Ishikawa (cell line): ENCODE measurements at regions not wholly inside any gene's neighbourhood (a gene's known extent, or its start where the extent isn't known, plus 50 kb on each side); places are given as distances from the start of the nearest gene placed in this dataset.

Experiments
- CEBPB ChIP-seq: IDR thresholded peaks from 2 replicates; pipeline ENCODE4 v1.6.1; 2012
- CREB1 ChIP-seq: IDR thresholded peaks from 2 replicates; pipeline ENCODE4 v1.6.1; 2012; ENCODE audit warnings: low read depth
- EGR1 ChIP-seq: IDR thresholded peaks from 2 replicates; pipeline ENCODE4 v1.6.1; 2012
- EP300 ChIP-seq: IDR thresholded peaks from 2 replicates; pipeline ENCODE4 v1.6.1; 2012; ENCODE audit warnings: borderline replicate concordance
- FOXM1 ChIP-seq: IDR thresholded peaks from 2 replicates; pipeline ENCODE4 v1.6.1; 2012; ENCODE audit warnings: low read depth, borderline replicate concordance
- NFIC ChIP-seq: IDR thresholded peaks from 2 replicates; pipeline ENCODE4 v1.6.1; 2012
- RAD21 ChIP-seq: IDR thresholded peaks from 2 replicates; pipeline ENCODE4 v1.6.1; 2012; ENCODE audit warnings: low read depth
- TAF1 ChIP-seq: IDR thresholded peaks from 2 replicates; pipeline ENCODE4 v1.6.1; 2012; ENCODE audit warnings: low read depth, mild to moderate bottlenecking
- TCF12 ChIP-seq: IDR thresholded peaks from 2 replicates; pipeline ENCODE4 v1.6.1; 2012; ENCODE audit warnings: low read depth
- TEAD4 ChIP-seq: IDR thresholded peaks from 2 replicates; pipeline ENCODE4 v1.6.1; 2012
- YY1 ChIP-seq: IDR thresholded peaks from 2 replicates; pipeline ENCODE4 v1.6.1; 2012; ENCODE audit warnings: low read depth
- ZBTB7A ChIP-seq: IDR thresholded peaks from 2 replicates; pipeline ENCODE4 v1.6.1; 2012; ENCODE audit warnings: low read depth
- TF ChIP-seq, protein P1 (sequence below): IDR thresholded peaks from 2 replicates; pipeline ENCODE4 v1.6.1; 2012
- TF ChIP-seq, protein P2 (sequence below): IDR thresholded peaks from 2 replicates; pipeline ENCODE4 v1.6.1; 2012
- TF ChIP-seq, protein P3 (sequence below): IDR thresholded peaks from 2 replicates; pipeline ENCODE4 v1.6.1; 2012; ENCODE audit warnings: low read depth, mild to moderate bottlenecking

DNA sequence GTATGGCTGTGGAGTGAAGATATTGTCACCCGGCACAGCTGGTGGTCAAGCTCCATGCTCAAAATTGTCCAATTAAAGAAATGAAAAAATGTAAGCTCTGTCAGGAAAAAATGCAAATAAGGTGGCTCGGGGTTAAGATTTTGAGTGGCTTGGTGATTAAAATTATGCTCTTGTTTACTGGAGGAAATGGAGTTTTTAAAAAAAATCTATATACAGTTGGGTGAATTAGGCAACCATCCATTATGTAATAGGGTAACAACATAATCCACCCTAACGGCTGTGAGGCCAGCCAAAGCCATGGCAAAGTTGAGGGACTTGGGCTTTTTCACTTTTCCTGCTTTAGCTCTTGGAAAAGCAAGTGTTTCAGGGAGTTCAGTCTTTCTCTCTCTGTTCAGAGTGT is 260.8 kb upstream of the HABP2 start:
- TF ChIP-seq CREB1 (no peak), NFIC (no peak), TEAD4 (no peak), TAF1 (no peak), ZBTB7A (no peak), EP300 (no peak), TCF12 (no peak), RAD21 (no peak)
- TF ChIP-seq, protein P1, sequence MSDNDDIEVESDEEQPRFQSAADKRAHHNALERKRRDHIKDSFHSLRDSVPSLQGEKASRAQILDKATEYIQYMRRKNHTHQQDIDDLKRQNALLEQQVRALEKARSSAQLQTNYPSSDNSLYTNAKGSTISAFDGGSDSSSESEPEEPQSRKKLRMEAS: no peak
- TF ChIP-seq, protein P2, sequence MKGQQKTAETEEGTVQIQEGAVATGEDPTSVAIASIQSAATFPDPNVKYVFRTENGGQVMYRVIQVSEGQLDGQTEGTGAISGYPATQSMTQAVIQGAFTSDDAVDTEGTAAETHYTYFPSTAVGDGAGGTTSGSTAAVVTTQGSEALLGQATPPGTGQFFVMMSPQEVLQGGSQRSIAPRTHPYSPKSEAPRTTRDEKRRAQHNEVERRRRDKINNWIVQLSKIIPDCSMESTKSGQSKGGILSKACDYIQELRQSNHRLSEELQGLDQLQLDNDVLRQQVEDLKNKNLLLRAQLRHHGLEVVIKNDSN: no peak
- TF ChIP-seq, protein P3, sequence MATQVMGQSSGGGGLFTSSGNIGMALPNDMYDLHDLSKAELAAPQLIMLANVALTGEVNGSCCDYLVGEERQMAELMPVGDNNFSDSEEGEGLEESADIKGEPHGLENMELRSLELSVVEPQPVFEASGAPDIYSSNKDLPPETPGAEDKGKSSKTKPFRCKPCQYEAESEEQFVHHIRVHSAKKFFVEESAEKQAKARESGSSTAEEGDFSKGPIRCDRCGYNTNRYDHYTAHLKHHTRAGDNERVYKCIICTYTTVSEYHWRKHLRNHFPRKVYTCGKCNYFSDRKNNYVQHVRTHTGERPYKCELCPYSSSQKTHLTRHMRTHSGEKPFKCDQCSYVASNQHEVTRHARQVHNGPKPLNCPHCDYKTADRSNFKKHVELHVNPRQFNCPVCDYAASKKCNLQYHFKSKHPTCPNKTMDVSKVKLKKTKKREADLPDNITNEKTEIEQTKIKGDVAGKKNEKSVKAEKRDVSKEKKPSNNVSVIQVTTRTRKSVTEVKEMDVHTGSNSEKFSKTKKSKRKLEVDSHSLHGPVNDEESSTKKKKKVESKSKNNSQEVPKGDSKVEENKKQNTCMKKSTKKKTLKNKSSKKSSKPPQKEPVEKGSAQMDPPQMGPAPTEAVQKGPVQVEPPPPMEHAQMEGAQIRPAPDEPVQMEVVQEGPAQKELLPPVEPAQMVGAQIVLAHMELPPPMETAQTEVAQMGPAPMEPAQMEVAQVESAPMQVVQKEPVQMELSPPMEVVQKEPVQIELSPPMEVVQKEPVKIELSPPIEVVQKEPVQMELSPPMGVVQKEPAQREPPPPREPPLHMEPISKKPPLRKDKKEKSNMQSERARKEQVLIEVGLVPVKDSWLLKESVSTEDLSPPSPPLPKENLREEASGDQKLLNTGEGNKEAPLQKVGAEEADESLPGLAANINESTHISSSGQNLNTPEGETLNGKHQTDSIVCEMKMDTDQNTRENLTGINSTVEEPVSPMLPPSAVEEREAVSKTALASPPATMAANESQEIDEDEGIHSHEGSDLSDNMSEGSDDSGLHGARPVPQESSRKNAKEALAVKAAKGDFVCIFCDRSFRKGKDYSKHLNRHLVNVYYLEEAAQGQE: no peak

DNA sequence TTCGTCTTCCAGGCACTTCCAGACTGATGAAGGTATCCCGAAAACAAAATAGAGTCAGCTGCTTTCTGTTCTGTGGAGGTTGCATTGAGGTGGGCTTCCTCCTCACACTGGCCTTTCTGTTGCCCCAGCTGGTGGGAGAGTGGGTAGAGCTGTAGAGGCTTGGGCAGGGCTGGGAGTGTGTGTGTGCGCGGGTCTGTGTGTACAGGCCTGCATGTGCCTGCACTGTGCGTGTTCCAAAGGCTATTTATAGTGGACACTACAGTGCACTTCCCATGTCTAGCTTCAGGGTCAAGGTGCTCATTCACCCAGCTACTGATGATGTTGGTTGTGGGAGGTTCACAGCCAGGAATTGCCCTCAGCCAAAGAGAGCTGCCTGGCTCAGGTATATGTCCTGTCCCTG is 260.1 kb upstream of the HABP2 start:
- TF ChIP-seq, protein P1: no peak
- TF ChIP-seq ZBTB7A (no peak), FOXM1 (no peak), EGR1 (no peak), EP300 (no peak)
- TF ChIP-seq, protein P2: no peak
- TF ChIP-seq, protein P3: no peak

DNA sequence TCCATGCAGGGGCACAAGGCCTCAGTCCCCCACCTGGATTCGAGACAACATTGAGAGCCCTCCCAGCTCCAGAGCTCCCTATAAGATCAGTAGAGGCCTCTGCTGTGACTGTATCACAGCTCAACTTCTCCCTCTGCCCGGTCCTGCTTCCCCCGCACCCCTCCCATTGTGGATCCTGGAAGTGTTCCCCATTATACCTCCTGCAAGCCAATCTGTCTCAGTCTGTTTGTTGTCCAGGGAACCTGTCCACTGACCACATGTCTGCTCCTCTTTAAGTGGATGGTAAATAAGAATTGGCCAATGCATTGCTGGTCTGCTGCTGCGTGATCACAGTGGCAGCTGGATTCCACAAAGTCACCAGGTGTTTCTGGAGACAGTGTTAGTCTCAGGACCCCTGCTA is 259.7 kb upstream of the HABP2 start:
- TF ChIP-seq FOXM1 (no peak), TEAD4 (no peak), EP300 (no peak), TAF1 (no peak)
- TF ChIP-seq, protein P2: no peak

DNA sequence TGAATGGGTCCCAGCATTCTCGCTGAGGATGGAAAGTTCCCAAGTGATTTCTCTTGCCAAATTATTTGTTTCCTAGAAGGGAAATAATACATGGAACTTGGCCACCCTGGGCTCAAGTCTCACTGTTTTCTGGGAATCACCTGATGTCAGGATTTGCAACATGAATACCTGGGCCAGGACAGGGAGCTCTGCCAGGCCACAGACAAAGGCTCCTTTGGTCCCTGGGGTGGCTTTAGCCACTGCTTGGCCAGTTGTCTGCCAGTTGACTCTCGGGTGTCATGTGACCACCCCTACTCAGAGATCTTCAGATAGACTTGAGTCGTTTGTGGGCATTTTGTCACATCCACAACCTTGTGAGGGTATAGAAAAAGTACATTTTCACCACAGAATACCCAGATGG is 258.0 kb upstream of the HABP2 start:
- TF ChIP-seq, protein P1: no peak
- TF ChIP-seq RAD21: no peak

DNA sequence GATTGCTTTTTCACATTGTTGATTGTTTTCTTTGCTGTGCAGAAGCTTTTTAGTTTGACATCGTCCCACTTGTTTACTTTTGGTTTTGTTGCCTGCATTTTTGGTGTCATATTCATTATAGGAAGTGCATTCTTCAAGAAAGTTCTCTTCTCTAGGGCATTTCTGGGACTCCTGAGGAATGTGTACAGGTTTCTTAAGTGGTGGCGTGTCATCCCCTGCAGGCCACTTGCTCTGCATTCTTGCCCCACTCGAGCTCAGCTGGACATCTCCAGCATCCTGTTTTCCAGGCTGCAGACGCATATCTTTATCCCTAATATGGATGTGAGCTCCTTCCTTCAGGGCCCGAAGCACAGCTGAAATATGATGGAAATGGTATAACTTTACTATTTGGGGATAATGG is 255.6 kb upstream of the HABP2 start:
- TF ChIP-seq, protein P3: no peak
- no peak for TF ChIP-seq EGR1
- TF ChIP-seq TCF12: no peak
- TF ChIP-seq EP300: no peak
- no peak for TF ChIP-seq TAF1
- no peak for TF ChIP-seq FOXM1
- TF ChIP-seq RAD21: no peak
- TF ChIP-seq NFIC: no peak
- no peak for TF ChIP-seq ZBTB7A
- no peak for TF ChIP-seq CREB1
- TF ChIP-seq YY1: no peak
- TF ChIP-seq, protein P1: no peak
- no peak for TF ChIP-seq CEBPB
- TF ChIP-seq, protein P2: no peak
- TF ChIP-seq TEAD4: no peak
